ENCODE measurements at regions not wholly inside any gene's neighbourhood (a gene's known extent, or its start where the extent isn't known, plus 50 kb on each side); places are given as distances from the start of the nearest gene placed in this dataset.

DNA sequence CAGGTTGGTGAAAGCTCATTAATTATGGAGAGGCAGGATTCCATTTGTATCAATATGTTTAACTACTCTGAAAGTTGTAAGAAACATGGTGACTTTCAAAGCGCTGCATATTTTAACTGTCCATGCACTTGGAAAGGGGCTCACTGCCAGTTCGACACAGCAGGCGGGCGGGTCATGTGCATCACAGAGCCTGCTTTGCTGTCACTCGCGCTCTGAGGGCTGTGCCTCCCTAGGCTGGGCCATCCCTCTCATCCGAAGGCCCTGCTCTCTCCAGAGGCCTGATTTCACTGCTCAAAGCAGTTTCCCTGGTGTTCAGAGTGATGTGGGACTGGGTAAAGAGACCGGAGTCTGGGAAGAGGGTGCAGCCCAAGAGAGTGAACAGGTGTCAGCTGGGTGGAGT is 422.0 kb upstream of the MON1B start:
- no CpG with 5 or more reads among the region's 8 CpGs for WGBS (ENCODE audit: insufficient coverage, low lambda C conversion rate)

DNA sequence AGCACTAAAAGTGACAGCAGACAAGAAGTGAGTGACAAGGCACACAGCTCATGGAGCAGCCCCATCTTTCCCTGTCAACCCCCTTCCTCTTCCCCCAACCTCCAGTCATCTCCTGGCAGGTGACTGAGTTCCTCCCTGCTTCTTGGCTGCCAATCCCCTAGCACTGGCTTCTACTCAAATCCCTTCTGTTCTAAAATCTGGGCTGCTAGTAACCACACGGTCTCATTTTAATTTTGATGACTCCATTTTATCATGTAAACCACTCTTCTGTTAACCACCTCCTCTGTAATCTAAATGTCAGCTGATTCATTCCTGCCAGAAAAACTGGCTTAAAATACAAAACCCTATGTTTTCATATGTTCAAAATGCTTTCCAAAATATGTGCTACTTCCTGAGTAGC is 419.8 kb upstream of the MON1B start:
- no peaks in the 10 kb centered on the region for H3K27me3 ChIP-seq (ENCODE audit: control insufficient read depth, insufficient read depth, low read length)
- H3K27ac ChIP-seq (ENCODE audit: low read length) = no peak overlapping the region
- no peaks in the 10 kb centered on the region for H3K9me3 ChIP-seq (ENCODE audit: control insufficient read depth, low read depth, low read length)
- H3K4me3 ChIP-seq (ENCODE audit: low read length) = no peak overlapping the region
- WGBS (ENCODE audit: insufficient coverage, low lambda C conversion rate) = 100% methylated on average over 1 of the region's 1 CpG
- no peaks in the 10 kb centered on the region for H3K4me1 ChIP-seq (ENCODE audit: control insufficient read depth, insufficient read depth, low read length)
- DNase-seq = no peak
- H3K36me3 ChIP-seq (ENCODE audit: control insufficient read depth, insufficient read depth, low read length) = no peaks in the 10 kb centered on the region

More for the DNA sequence above, 422.0 kb upstream of the MON1B start:
- Histone ChIP-seq H3K27me3 (ENCODE audit: control insufficient read depth, insufficient read depth, low read length) (no peaks in the 10 kb centered on the region), H3K27ac (ENCODE audit: low read length) (no peak overlapping the region), H3K36me3 (ENCODE audit: control insufficient read depth, insufficient read depth, low read length) (no peaks in the 10 kb centered on the region), H3K4me3 (ENCODE audit: low read length) (no peak overlapping the region), H3K4me1 (ENCODE audit: control insufficient read depth, insufficient read depth, low read length) (no peaks in the 10 kb centered on the region), H3K9me3 (ENCODE audit: control insufficient read depth, low read depth, low read length) (no peaks in the 10 kb centered on the region)
- DNase-seq = no peak

DNA sequence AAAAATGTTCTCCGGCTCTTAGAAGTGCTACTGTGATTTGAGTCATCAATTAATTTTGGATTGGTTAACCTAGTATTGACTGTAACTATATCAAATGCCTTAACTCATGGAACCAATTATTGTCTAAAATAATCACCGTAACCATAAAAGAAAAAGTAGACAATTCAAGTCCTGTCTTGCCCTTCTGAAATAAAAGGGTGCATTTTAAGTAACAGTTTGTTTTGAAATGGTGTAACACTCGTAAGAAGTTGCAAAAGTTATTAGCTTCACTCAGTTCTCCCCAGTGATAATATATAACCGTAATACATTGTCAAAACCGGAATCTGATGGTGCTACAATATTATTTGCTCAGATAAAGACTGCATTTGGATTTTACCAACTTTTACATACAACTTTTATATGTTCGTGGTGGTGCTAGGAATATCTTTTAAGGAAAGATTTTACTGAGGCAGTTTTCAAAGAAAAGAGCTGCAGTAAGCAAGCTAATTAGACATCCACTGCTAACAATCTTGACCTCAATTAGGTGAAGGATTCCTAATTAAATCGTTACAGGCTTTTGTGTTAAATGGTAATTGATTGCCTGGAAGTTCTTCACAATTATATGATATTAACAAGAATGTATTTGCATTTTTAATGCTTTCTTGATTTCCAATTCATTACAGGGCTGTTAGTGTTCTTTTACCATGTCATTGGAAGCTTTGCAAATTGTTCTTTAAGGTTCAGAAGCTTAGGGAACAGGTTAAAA is 413.1 kb upstream of the MON1B start:
- no peaks in the 10 kb centered on the region for H3K27me3 ChIP-seq (ENCODE audit: control insufficient read depth, insufficient read depth, low read length)
- H3K4me3 ChIP-seq (ENCODE audit: low read length) = no peak overlapping the region
- H3K9me3 ChIP-seq (ENCODE audit: control insufficient read depth, low read depth, low read length) = no peaks in the 10 kb centered on the region
- no peak for DNase-seq
- H3K27ac ChIP-seq (ENCODE audit: low read length) = no peak overlapping the region
- H3K36me3 ChIP-seq (ENCODE audit: control insufficient read depth, insufficient read depth, low read length) = no peaks in the 10 kb centered on the region
- no peaks in the 10 kb centered on the region for H3K4me1 ChIP-seq (ENCODE audit: control insufficient read depth, insufficient read depth, low read length)
- 63% methylated on average over 2 of the region's 7 CpGs for WGBS (ENCODE audit: insufficient coverage, low lambda C conversion rate)

DNA sequence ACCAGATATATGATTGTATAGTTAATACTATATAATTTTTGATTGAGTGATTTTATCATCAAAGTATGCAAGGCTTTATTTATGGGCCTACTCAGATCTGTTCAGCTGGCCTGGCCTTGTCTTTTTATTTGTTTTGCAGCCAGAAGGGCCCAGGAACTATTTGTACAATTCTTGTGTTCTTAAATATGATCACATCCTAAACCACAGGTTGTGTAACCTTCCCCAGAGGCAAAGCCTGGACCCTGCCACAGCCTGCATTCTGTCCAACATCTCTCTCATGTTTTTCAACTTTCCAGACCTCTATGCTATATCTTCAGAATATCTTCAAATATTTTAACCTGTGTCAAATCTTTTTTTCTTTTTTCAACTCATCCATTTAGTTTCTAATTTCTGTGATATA is 410.4 kb upstream of the MON1B start:
- Histone ChIP-seq H3K4me3 (ENCODE audit: low read length) (no peak overlapping the region), H3K9me3 (ENCODE audit: control insufficient read depth, low read depth, low read length) (no peaks in the 10 kb centered on the region), H3K36me3 (ENCODE audit: control insufficient read depth, insufficient read depth, low read length) (no peaks in the 10 kb centered on the region), H3K27me3 (ENCODE audit: control insufficient read depth, insufficient read depth, low read length) (no peaks in the 10 kb centered on the region), H3K4me1 (ENCODE audit: control insufficient read depth, insufficient read depth, low read length) (no peaks in the 10 kb centered on the region), H3K27ac (ENCODE audit: low read length) (no peak overlapping the region)
- no peak for DNase-seq

DNA sequence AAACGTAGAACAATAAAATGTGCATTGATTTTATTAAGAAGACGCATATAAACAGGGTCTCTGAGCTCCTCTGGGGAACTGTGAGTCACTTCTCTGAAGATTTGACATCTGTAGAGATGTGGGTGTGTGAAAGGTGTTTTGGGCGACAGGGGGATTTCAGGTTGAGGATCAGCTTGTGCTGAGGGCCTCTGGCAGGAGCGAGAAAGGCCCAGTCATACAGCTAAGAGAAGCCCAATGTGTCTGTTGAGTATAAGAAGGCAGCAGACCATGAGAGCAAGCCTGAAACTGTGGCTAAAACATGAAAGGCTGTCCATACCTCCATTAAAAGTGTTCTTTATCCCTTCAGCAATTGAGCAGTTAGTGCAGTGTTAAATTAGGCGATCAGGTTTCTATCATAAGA is 406.5 kb upstream of the MON1B start:
- no peak for DNase-seq

DNA sequence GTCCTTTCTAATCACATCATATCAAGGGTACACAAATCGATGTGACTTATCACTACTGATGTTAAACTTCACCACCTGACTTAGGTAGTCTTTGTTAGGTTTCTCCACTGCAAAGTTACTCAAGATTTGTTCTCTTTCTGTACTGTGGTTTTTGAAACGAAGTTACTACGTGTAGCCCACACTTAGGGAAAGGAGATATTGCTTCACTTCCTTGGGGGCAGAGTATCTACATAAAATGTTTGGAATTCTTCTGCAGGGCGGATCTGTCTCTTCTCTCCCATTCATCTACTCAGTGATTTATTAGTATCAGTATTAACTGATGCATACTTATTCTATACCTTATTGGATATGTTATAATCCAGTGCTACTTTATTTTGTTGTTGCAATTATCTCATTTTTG is 403.6 kb upstream of the MON1B start:
- H3K27ac ChIP-seq (ENCODE audit: low read length) = no peak overlapping the region
- 60% methylated on average over 1 of the region's 4 CpGs for WGBS (ENCODE audit: insufficient coverage, low lambda C conversion rate)

More for the DNA sequence above, 406.5 kb upstream of the MON1B start:
- Histone ChIP-seq H3K27me3 (ENCODE audit: control insufficient read depth, insufficient read depth, low read length) (no peaks in the 10 kb centered on the region), H3K4me3 (ENCODE audit: low read length) (no peak overlapping the region), H3K4me1 (ENCODE audit: control insufficient read depth, insufficient read depth, low read length) (no peaks in the 10 kb centered on the region), H3K27ac (ENCODE audit: low read length) (no peak overlapping the region), H3K36me3 (ENCODE audit: control insufficient read depth, insufficient read depth, low read length) (no peaks in the 10 kb centered on the region), H3K9me3 (ENCODE audit: control insufficient read depth, low read depth, low read length) (peaks cover 3% of the 10 kb centered on the region)
- WGBS (ENCODE audit: insufficient coverage, low lambda C conversion rate) = no CpG with 5 or more reads among the region's 5 CpGs

DNA sequence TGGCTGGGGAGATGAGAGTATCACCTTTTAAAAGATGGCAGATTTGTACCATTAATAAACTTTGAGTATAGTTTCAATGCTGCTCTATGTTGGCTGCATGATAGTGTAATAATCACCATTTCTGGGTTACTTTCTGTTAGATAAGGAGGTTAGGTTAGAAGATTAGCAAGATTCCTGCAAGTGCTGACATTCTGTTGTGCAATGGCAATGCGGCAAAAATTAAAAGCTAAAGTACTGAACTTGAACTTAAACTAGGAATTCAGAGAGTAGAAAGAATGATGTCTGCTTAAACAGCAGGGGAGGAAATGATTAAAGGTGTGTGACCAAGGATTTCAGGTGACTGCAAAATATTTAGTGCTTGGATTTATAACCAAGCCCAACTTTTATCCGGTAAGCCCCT is 399.8 kb upstream of the MON1B start:
- WGBS (ENCODE audit: insufficient coverage, low lambda C conversion rate) = 48% methylated on average over 2 of the region's 2 CpGs
- H3K27me3 ChIP-seq (ENCODE audit: control insufficient read depth, insufficient read depth, low read length) = no peaks in the 10 kb centered on the region
- H3K4me3 ChIP-seq (ENCODE audit: low read length) = no peak overlapping the region
- H3K9me3 ChIP-seq (ENCODE audit: control insufficient read depth, low read depth, low read length) = peaks cover 3% of the 10 kb centered on the region
- DNase-seq = no peak
- no peaks in the 10 kb centered on the region for H3K36me3 ChIP-seq (ENCODE audit: control insufficient read depth, insufficient read depth, low read length)
- H3K27ac ChIP-seq (ENCODE audit: low read length) = no peak overlapping the region
- H3K4me1 ChIP-seq (ENCODE audit: control insufficient read depth, insufficient read depth, low read length) = no peaks in the 10 kb centered on the region

More for the DNA sequence above, 403.6 kb upstream of the MON1B start:
- H3K4me3 ChIP-seq (ENCODE audit: low read length) = no peak overlapping the region
- H3K36me3 ChIP-seq (ENCODE audit: control insufficient read depth, insufficient read depth, low read length) = no peaks in the 10 kb centered on the region
- DNase-seq = no peak
- H3K27me3 ChIP-seq (ENCODE audit: control insufficient read depth, insufficient read depth, low read length) = no peaks in the 10 kb centered on the region
- no peaks in the 10 kb centered on the region for H3K4me1 ChIP-seq (ENCODE audit: control insufficient read depth, insufficient read depth, low read length)
- H3K9me3 ChIP-seq (ENCODE audit: control insufficient read depth, low read depth, low read length) = peaks cover 3% of the 10 kb centered on the region

DNA sequence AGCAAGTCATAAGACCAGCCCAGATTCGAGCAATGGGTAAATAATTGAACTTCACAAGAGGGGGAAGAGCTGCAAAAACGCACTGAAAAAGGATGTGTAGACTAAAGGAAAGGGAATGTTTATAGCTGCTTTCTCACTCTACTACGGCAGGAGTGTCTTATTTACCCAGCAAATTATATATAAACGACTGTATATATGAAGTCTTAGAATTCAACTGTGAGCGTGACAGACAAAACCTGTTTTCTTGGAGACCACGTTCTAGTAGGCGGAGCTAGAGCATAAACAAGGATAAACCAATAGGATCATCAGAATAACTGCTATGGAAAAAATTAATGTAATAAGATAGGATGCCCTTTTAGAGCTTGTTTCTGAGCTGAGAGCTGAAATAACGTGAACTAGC is 394.6 kb upstream of the MON1B start:
- H3K27me3 ChIP-seq (ENCODE audit: control insufficient read depth, insufficient read depth, low read length) = no peaks in the 10 kb centered on the region
- H3K27ac ChIP-seq (ENCODE audit: low read length) = no peak overlapping the region
- H3K4me1 ChIP-seq (ENCODE audit: control insufficient read depth, insufficient read depth, low read length) = no peaks in the 10 kb centered on the region
- no peaks in the 10 kb centered on the region for H3K9me3 ChIP-seq (ENCODE audit: control insufficient read depth, low read depth, low read length)
- WGBS (ENCODE audit: insufficient coverage, low lambda C conversion rate) = 28% methylated on average over 4 of the region's 8 CpGs
- DNase-seq = no peak
- H3K36me3 ChIP-seq (ENCODE audit: control insufficient read depth, insufficient read depth, low read length) = no peaks in the 10 kb centered on the region
- no peak overlapping the region for H3K4me3 ChIP-seq (ENCODE audit: low read length)

DNA sequence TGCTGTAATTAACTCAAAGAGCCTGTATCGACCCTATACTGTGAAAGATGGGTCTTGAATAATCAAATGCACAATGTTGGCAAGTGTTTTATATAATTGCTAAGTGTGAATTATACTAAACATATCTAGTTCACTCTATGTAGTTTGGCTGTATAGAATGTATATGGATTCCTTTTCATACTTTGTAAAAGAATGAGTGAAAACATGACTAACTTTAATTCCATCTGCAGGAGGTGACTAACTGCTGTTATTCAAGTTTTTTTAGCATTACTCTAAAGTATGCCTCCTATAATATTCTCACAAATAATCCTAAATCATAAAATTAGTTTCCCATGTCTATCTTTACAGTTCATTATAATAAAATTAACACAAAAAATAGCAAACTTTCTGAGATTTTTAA is 394.0 kb upstream of the MON1B start:
- Histone ChIP-seq H3K27me3 (ENCODE audit: control insufficient read depth, insufficient read depth, low read length) (no peaks in the 10 kb centered on the region), H3K36me3 (ENCODE audit: control insufficient read depth, insufficient read depth, low read length) (no peaks in the 10 kb centered on the region), H3K9me3 (ENCODE audit: control insufficient read depth, low read depth, low read length) (no peaks in the 10 kb centered on the region), H3K4me3 (ENCODE audit: low read length) (no peak overlapping the region), H3K27ac (ENCODE audit: low read length) (no peak overlapping the region), H3K4me1 (ENCODE audit: control insufficient read depth, insufficient read depth, low read length) (no peaks in the 10 kb centered on the region)
- no CpG with 5 or more reads among the region's 1 CpG for WGBS (ENCODE audit: insufficient coverage, low lambda C conversion rate)
- DNase-seq = no peak

DNA sequence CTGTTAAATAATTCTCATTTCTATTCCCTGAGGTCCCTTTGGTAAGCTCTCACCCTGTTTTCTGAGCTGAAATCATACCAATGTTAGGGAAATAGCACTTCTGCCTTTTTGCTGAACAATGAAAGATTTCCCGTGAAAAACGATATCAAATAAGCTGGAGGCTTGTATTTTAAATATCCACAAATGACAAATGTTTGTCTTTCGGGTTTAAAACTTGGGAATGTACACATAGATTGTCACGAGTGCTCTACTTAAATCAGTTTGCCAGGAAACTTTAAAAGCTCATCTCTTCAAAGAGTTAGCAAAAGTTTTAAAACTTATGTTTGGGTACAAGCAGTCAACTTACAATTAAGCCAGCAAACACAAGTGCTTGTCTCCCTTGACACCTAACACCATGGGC is 393.5 kb upstream of the MON1B start:
- no peaks in the 10 kb centered on the region for H3K9me3 ChIP-seq (ENCODE audit: control insufficient read depth, low read depth, low read length)
- no peaks in the 10 kb centered on the region for H3K36me3 ChIP-seq (ENCODE audit: control insufficient read depth, insufficient read depth, low read length)
- no peak overlapping the region for H3K27ac ChIP-seq (ENCODE audit: low read length)
- H3K27me3 ChIP-seq (ENCODE audit: control insufficient read depth, insufficient read depth, low read length) = no peaks in the 10 kb centered on the region
- H3K4me3 ChIP-seq (ENCODE audit: low read length) = no peak overlapping the region
- H3K4me1 ChIP-seq (ENCODE audit: control insufficient read depth, insufficient read depth, low read length) = no peaks in the 10 kb centered on the region
- DNase-seq = no peak
- WGBS (ENCODE audit: insufficient coverage, low lambda C conversion rate) = 87% methylated on average over 4 of the region's 4 CpGs

DNA sequence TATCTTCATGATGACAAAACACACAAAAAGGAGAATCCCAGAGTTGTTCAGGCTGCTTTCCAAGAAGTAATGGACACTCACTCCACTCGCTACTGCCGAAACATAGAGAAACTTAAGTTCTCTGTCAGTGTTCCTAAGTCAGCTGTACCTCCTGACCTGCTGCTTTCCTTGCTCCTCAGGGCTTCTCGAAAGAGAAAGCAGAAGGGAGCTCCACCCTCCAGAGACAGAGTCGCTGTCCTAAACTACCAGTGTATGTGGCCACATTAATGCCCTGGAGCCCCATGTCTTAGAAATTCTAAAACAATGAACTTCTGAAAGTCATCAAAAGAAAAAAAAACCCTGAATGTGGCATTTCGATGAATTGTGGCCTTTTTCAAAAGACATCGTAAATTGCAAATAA is 390.8 kb upstream of the MON1B start:
- Histone ChIP-seq H3K4me3 (ENCODE audit: low read length) (no peak overlapping the region), H3K36me3 (ENCODE audit: control insufficient read depth, insufficient read depth, low read length) (no peaks in the 10 kb centered on the region), H3K4me1 (ENCODE audit: control insufficient read depth, insufficient read depth, low read length) (no peaks in the 10 kb centered on the region), H3K9me3 (ENCODE audit: control insufficient read depth, low read depth, low read length) (no peaks in the 10 kb centered on the region), H3K27me3 (ENCODE audit: control insufficient read depth, insufficient read depth, low read length) (no peaks in the 10 kb centered on the region), H3K27ac (ENCODE audit: low read length) (no peak overlapping the region)
- WGBS (ENCODE audit: insufficient coverage, low lambda C conversion rate) = no CpG with 5 or more reads among the region's 6 CpGs
- DNase-seq = no peak

Measured in large intestine (tissue), 3 donors.